ENCODE measurements at regions not wholly inside any gene's neighbourhood (a gene's known extent, or its start where the extent isn't known, plus 50 kb on each side); places are given as distances from the start of the nearest gene placed in this dataset.
A peak's percentile ranks its signal among the peaks of the same experiment; 100 is the strongest.

DNA sequence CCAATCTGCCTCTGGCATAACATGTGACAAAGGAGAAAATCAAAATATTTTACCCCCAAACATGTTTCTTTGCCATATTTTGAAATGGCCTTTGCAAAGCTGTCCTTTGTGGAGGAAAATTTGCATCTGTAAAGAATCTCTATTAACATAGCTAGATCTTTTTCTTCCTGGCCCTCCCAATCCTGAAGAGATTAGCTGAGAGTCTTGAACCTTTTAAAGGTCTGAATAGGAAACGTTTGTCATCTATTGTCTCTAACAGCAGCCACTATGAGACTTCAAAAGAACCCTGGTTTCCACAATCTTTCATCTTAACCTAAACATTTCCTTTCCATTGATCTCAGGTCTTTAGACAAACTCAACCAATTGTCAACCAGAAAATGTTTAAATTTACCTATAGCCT is 520.9 kb upstream of the TGFBR2 start:
- Mint-ChIP-seq H3K9me3 (peaks cover 8% of the 10 kb centered on the region; the same call in 2 of the 3 replicates), H3K4me1 (peaks cover 31% of the 10 kb centered on the region), H3K4me3 (peak overlapping the region; percentile 43; the same call in 1 of the 3 replicates), H3K27ac (no peak overlapping the region), H3K36me3 (ENCODE audit: low read depth) (no peaks in the 10 kb centered on the region), H3K27me3 (ENCODE audit: insufficient read depth, low read depth, poor library complexity) (peaks cover 80% of the 10 kb centered on the region)
- Histone ChIP-seq H3F3A (replicated peaks; ENCODE audit: low read depth) (no peaks in the 10 kb centered on the region), H3K27me3 (ENCODE audit: insufficient read depth) (peaks cover 76% of the 10 kb centered on the region), H3K27ac (ENCODE audit: low read depth) (peak overlapping the region; percentile 68; the same call in 1 of the 2 replicates), H3K9me2 (ENCODE audit: insufficient read depth) (no peaks in the 10 kb centered on the region), H3K36me3 (ENCODE audit: insufficient read depth) (no peaks in the 10 kb centered on the region), H3K4me2 (peak overlapping the region; percentile 65), H2AFZ (no peak overlapping the region), H3K4me1 (ENCODE audit: insufficient read depth) (peaks cover 32% of the 10 kb centered on the region), H3K79me2 (replicated peaks; ENCODE audit: insufficient read depth) (no peaks in the 10 kb centered on the region), H3K4me3 (no peak overlapping the region), H4K20me1 (replicated peaks; ENCODE audit: insufficient read depth) (peaks cover 4% of the 10 kb centered on the region; the same call in 1 of the 2 replicates)
- TF ChIP-seq JUNB (IDR thresholded peaks at IDR 0.05; ENCODE audit: unreplicated experiment) (no peak), EZH2phosphoT487 (IDR thresholded peaks at IDR 0.05; ENCODE audit: unreplicated experiment) (no peak), ZNF331 (CRISPR knock-in tag; IDR thresholded peaks at IDR 0.05; ENCODE audit: low read depth) (no peak), NANOG (IDR thresholded peaks at IDR 0.05; ENCODE audit: borderline replicate concordance) (peak; percentile 98), EZH2 (IDR thresholded peaks at IDR 0.05; ENCODE audit: low read depth, unreplicated experiment) (no peak), CREB1 (CRISPR knock-in tag; IDR thresholded peaks at IDR 0.05; ENCODE audit: low read depth) (0 out of 2 replicates have a peak, but pooled peaks have one; percentile 8), STAT1 (IDR thresholded peaks at IDR 0.05; ENCODE audit: unreplicated experiment) (no peak), POLR2AphosphoS5 (IDR thresholded peaks at IDR 0.05; ENCODE audit: low read depth) (no peak), ZNF114 (CRISPR knock-in tag; IDR thresholded peaks at IDR 0.05) (no peak)
- TF ChIP-seq, protein P1, sequence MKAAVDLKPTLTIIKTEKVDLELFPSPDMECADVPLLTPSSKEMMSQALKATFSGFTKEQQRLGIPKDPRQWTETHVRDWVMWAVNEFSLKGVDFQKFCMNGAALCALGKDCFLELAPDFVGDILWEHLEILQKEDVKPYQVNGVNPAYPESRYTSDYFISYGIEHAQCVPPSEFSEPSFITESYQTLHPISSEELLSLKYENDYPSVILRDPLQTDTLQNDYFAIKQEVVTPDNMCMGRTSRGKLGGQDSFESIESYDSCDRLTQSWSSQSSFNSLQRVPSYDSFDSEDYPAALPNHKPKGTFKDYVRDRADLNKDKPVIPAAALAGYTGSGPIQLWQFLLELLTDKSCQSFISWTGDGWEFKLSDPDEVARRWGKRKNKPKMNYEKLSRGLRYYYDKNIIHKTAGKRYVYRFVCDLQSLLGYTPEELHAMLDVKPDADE (IDR thresholded peaks at IDR 0.05): 0 out of 2 replicates have a peak, but pooled peaks have one; percentile 42
- TF ChIP-seq, protein P2, sequence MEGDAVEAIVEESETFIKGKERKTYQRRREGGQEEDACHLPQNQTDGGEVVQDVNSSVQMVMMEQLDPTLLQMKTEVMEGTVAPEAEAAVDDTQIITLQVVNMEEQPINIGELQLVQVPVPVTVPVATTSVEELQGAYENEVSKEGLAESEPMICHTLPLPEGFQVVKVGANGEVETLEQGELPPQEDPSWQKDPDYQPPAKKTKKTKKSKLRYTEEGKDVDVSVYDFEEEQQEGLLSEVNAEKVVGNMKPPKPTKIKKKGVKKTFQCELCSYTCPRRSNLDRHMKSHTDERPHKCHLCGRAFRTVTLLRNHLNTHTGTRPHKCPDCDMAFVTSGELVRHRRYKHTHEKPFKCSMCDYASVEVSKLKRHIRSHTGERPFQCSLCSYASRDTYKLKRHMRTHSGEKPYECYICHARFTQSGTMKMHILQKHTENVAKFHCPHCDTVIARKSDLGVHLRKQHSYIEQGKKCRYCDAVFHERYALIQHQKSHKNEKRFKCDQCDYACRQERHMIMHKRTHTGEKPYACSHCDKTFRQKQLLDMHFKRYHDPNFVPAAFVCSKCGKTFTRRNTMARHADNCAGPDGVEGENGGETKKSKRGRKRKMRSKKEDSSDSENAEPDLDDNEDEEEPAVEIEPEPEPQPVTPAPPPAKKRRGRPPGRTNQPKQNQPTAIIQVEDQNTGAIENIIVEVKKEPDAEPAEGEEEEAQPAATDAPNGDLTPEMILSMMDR (conservative IDR thresholded peaks at IDR 0.05; ENCODE audit: low read depth in 2 of 2): no peak
- TF ChIP-seq, protein P3, sequence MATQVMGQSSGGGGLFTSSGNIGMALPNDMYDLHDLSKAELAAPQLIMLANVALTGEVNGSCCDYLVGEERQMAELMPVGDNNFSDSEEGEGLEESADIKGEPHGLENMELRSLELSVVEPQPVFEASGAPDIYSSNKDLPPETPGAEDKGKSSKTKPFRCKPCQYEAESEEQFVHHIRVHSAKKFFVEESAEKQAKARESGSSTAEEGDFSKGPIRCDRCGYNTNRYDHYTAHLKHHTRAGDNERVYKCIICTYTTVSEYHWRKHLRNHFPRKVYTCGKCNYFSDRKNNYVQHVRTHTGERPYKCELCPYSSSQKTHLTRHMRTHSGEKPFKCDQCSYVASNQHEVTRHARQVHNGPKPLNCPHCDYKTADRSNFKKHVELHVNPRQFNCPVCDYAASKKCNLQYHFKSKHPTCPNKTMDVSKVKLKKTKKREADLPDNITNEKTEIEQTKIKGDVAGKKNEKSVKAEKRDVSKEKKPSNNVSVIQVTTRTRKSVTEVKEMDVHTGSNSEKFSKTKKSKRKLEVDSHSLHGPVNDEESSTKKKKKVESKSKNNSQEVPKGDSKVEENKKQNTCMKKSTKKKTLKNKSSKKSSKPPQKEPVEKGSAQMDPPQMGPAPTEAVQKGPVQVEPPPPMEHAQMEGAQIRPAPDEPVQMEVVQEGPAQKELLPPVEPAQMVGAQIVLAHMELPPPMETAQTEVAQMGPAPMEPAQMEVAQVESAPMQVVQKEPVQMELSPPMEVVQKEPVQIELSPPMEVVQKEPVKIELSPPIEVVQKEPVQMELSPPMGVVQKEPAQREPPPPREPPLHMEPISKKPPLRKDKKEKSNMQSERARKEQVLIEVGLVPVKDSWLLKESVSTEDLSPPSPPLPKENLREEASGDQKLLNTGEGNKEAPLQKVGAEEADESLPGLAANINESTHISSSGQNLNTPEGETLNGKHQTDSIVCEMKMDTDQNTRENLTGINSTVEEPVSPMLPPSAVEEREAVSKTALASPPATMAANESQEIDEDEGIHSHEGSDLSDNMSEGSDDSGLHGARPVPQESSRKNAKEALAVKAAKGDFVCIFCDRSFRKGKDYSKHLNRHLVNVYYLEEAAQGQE (IDR thresholded peaks at IDR 0.05; ENCODE audit: unreplicated experiment): no peak
- TF ChIP-seq, protein P4, sequence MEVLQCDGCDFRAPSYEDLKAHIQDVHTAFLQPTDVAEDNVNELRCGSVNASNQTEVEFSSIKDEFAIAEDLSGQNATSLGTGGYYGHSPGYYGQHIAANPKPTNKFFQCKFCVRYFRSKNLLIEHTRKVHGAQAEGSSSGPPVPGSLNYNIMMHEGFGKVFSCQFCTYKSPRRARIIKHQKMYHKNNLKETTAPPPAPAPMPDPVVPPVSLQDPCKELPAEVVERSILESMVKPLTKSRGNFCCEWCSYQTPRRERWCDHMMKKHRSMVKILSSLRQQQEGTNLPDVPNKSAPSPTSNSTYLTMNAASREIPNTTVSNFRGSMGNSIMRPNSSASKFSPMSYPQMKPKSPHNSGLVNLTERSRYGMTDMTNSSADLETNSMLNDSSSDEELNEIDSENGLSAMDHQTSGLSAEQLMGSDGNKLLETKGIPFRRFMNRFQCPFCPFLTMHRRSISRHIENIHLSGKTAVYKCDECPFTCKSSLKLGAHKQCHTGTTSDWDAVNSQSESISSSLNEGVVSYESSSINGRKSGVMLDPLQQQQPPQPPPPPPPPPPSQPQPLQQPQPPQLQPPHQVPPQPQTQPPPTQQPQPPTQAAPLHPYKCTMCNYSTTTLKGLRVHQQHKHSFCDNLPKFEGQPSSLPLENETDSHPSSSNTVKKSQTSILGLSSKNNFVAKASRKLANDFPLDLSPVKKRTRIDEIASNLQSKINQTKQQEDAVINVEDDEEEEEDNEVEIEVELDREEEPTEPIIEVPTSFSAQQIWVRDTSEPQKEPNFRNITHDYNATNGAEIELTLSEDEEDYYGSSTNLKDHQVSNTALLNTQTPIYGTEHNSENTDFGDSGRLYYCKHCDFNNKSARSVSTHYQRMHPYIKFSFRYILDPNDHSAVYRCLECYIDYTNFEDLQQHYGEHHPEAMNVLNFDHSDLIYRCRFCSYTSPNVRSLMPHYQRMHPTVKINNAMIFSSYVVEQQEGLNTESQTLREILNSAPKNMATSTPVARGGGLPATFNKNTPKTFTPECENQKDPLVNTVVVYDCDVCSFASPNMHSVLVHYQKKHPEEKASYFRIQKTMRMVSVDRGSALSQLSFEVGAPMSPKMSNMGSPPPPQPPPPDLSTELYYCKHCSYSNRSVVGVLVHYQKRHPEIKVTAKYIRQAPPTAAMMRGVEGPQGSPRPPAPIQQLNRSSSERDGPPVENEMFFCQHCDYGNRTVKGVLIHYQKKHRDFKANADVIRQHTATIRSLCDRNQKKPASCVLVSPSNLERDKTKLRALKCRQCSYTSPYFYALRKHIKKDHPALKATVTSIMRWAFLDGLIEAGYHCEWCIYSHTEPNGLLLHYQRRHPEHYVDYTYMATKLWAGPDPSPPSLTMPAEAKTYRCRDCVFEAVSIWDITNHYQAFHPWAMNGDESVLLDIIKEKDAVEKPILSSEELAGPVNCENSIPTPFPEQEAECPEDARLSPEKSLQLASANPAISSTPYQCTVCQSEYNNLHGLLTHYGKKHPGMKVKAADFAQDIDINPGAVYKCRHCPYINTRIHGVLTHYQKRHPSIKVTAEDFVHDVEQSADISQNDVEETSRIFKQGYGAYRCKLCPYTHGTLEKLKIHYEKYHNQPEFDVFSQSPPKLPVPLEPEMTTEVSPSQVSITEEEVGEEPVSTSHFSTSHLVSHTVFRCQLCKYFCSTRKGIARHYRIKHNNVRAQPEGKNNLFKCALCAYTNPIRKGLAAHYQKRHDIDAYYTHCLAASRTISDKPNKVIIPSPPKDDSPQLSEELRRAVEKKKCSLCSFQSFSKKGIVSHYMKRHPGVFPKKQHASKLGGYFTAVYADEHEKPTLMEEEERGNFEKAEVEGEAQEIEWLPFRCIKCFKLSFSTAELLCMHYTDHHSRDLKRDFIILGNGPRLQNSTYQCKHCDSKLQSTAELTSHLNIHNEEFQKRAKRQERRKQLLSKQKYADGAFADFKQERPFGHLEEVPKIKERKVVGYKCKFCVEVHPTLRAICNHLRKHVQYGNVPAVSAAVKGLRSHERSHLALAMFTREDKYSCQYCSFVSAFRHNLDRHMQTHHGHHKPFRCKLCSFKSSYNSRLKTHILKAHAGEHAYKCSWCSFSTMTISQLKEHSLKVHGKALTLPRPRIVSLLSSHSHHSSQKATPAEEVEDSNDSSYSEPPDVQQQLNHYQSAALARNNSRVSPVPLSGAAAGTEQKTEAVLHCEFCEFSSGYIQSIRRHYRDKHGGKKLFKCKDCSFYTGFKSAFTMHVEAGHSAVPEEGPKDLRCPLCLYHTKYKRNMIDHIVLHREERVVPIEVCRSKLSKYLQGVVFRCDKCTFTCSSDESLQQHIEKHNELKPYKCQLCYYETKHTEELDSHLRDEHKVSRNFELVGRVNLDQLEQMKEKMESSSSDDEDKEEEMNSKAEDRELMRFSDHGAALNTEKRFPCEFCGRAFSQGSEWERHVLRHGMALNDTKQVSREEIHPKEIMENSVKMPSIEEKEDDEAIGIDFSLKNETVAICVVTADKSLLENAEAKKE (CRISPR knock-in tag; IDR thresholded peaks at IDR 0.05): no peak
- ATAC-seq (peak; percentile 49), DNase-seq (ENCODE audit: low spot score) (peak; percentile 70)

Measured in GM23338 (cell line).